ENCODE measurements at regions not wholly inside any gene's neighbourhood (a gene's known extent, or its start where the extent isn't known, plus 50 kb on each side); places are given as distances from the start of the nearest gene placed in this dataset.

DNA sequence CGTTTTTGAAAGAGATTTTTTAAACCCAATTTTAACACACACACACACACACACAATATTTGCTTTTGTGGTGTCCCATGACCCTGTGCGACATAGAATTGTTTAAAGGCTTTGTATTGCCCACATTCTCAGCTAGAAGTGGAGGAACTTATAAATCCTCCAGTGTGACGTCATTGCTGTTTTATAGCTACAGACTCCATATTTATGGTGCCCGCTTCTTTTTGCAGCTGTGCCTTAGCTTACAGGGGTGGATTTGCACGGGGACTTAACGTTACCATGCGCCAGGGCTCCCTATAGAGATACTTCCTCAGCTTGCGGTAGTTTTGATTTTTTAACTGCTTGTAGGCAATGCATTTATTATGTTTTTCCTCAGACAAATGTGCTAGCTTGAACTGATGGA, 101.9 kb upstream of the SMIM21 start:
- TF ChIP-seq, protein P1, sequence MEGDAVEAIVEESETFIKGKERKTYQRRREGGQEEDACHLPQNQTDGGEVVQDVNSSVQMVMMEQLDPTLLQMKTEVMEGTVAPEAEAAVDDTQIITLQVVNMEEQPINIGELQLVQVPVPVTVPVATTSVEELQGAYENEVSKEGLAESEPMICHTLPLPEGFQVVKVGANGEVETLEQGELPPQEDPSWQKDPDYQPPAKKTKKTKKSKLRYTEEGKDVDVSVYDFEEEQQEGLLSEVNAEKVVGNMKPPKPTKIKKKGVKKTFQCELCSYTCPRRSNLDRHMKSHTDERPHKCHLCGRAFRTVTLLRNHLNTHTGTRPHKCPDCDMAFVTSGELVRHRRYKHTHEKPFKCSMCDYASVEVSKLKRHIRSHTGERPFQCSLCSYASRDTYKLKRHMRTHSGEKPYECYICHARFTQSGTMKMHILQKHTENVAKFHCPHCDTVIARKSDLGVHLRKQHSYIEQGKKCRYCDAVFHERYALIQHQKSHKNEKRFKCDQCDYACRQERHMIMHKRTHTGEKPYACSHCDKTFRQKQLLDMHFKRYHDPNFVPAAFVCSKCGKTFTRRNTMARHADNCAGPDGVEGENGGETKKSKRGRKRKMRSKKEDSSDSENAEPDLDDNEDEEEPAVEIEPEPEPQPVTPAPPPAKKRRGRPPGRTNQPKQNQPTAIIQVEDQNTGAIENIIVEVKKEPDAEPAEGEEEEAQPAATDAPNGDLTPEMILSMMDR (conservative IDR thresholded peaks at IDR 0.05 in 1 of 2, IDR thresholded peaks at IDR 0.05 in 1 of 2; ENCODE audit: low read depth in 1 of 2, low read length in 2 of 2), result no peak
- TF ChIP-seq EZH2 (IDR thresholded peaks at IDR 0.05; ENCODE audit: low read length, missing control alignments), result no peak

Measured in fibroblast of lung (primary cell).